Transverse colon (tissue), 3 donors: ENCODE measurements at regions not wholly inside any gene's neighbourhood (a gene's known extent, or its start where the extent isn't known, plus 50 kb on each side); places are given as distances from the start of the nearest gene placed in this dataset.

Source experiments
- CTCF ChIP-seq, 5 experiments: fragments of 200-600 bp in 3 of 5; fragments of 450-650 bp in 2 of 5; sonication (generic) in 3 of 5; IDR thresholded peaks; 1 replicate in 2 of 5; 2 replicates in 3 of 5; pipeline ENCODE4 v1.5.1; 2016 to 2017; ENCODE audit warnings: antibody characterized with exemption in 5 of 5, inconsistent platforms in 3 of 5, mild to moderate bottlenecking in 2 of 5, moderate library complexity in 1 of 5
- EP300 ChIP-seq: sonication (generic); formaldehyde crosslinking; IDR thresholded peaks from one replicate; pipeline ENCODE4 v1.6.1; 2017; ENCODE audit warnings: antibody characterized with exemption, low read depth
- POLR2A ChIP-seq: fragments of 450-650 bp; IDR thresholded peaks from one replicate; pipeline ENCODE4 v1.6.1; 2016; ENCODE audit warnings: antibody characterized with exemption, mild to moderate bottlenecking, moderate library complexity

GRCh38 chr10:78761311-78761781 is 307.4 kb upstream of the ZMIZ1 start:
- no peak for TF ChIP-seq CTCF (IDR thresholded peaks at IDR 0.05)
- TF ChIP-seq POLR2A, result no peak
- no peak for TF ChIP-seq EP300
